ENCODE measurements at regions not wholly inside any gene's neighbourhood (a gene's known extent, or its start where the extent isn't known, plus 50 kb on each side); places are given as distances from the start of the nearest gene placed in this dataset.

DNA sequence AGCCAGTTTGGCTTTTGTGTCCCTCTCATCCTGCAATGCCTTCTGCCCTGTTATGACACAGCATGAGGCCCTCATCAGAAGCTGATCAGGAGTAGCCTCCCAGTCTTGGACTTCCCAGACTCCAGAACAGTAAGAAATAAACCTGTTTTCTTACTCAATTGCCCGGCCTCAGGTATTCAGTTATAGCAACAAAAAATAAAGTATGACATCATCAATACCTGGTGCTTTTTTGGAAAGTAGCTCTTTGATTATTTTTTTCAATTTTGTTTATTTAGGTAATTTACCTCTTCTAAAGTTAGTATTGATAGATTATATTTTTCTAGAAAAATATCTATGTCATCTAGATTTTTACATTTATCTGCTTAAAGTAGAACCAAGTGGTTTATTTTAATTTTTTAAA is 112.8 kb upstream of the CES5A start:
- Histone ChIP-seq H3K4me2 (ENCODE audit: low read length) (no peak overlapping the region), H3K9me3 (ENCODE audit: control insufficient read depth, insufficient read depth, low read length) (no peaks in the 10 kb centered on the region), H3K36me3 (ENCODE audit: control insufficient read depth, low read length) (no peaks in the 10 kb centered on the region), H3F3A (ENCODE audit: control insufficient read depth, insufficient read depth) (no peaks in the 10 kb centered on the region), H4K20me1 (ENCODE audit: control insufficient read depth, insufficient read depth, low read depth, low read length) (no peaks in the 10 kb centered on the region), H3K27ac (ENCODE audit: low read depth, low read length) (no peak overlapping the region), H3K4me1 (ENCODE audit: control insufficient read depth, low read length) (no peaks in the 10 kb centered on the region), H3K27me3 (ENCODE audit: control insufficient read depth, low read length) (no peaks in the 10 kb centered on the region), H3K79me2 (ENCODE audit: control insufficient read depth, low read length) (no peaks in the 10 kb centered on the region), H3K4me3 (ENCODE audit: low read length) (no peak overlapping the region), H3K9me2 (replicated peaks; ENCODE audit: control insufficient read depth, low read length) (no peaks in the 10 kb centered on the region)
- no peak for TF ChIP-seq EZH2phosphoT487 (IDR thresholded peaks at IDR 0.05; ENCODE audit: borderline replicate concordance, low read length)
- TF ChIP-seq CTCF (IDR thresholded peaks at IDR 0.05; ENCODE audit: low read depth, low read length, poor library complexity, severe bottlenecking): no peak

DNA sequence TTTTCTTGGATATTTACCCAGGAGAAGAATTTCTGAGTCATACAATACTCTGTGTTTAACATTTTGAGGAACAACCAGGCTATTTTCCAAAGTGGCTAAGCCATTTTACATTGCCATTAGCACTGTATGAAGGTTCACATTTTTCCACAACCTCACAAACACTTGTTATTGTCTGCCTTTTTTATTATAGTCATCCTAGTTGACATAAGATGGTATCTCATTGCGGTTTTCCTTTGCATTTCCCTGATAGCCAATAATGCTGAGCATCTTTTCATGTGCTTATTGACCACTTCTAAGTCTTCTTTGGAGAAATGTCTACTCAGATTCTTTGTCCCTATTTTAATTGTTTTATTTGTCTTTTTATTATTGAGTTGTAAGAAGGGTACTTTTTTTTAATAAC is 107.4 kb upstream of the CES5A start:
- Histone ChIP-seq H3K9me2 (replicated peaks; ENCODE audit: control insufficient read depth, low read length) (no peaks in the 10 kb centered on the region), H3F3A (ENCODE audit: control insufficient read depth, insufficient read depth) (no peaks in the 10 kb centered on the region), H3K4me1 (ENCODE audit: control insufficient read depth, low read length) (no peaks in the 10 kb centered on the region), H3K27ac (ENCODE audit: low read depth, low read length) (no peak overlapping the region), H3K4me3 (ENCODE audit: low read length) (no peak overlapping the region), H3K4me2 (ENCODE audit: low read length) (no peak overlapping the region), H4K20me1 (ENCODE audit: control insufficient read depth, insufficient read depth, low read depth, low read length) (no peaks in the 10 kb centered on the region), H3K9me3 (ENCODE audit: control insufficient read depth, insufficient read depth, low read length) (no peaks in the 10 kb centered on the region), H3K36me3 (ENCODE audit: control insufficient read depth, low read length) (no peaks in the 10 kb centered on the region), H3K79me2 (ENCODE audit: control insufficient read depth, low read length) (no peaks in the 10 kb centered on the region), H3K27me3 (ENCODE audit: control insufficient read depth, low read length) (no peaks in the 10 kb centered on the region)
- no peak for TF ChIP-seq EZH2phosphoT487 (IDR thresholded peaks at IDR 0.05; ENCODE audit: borderline replicate concordance, low read length)
- no peak for TF ChIP-seq CTCF (IDR thresholded peaks at IDR 0.05; ENCODE audit: low read depth, low read length, poor library complexity, severe bottlenecking)

GRCh38 chr16:55981557-55981956 is 106.4 kb upstream of the CES5A start:
- TF ChIP-seq EZH2phosphoT487 (IDR thresholded peaks at IDR 0.05; ENCODE audit: borderline replicate concordance, low read length): no peak
- H3K4me2 ChIP-seq (ENCODE audit: low read length): no peak overlapping the region
- H3K9me2 ChIP-seq (replicated peaks; ENCODE audit: control insufficient read depth, low read length): no peaks in the 10 kb centered on the region

GRCh38 chr16:55976815-55977214 is 101.6 kb upstream of the CES5A start:
- Histone ChIP-seq H3K4me1 (ENCODE audit: control insufficient read depth, low read length) (no peaks in the 10 kb centered on the region), H4K20me1 (ENCODE audit: control insufficient read depth, insufficient read depth, low read depth, low read length) (no peaks in the 10 kb centered on the region), H3K36me3 (ENCODE audit: control insufficient read depth, low read length) (no peaks in the 10 kb centered on the region), H3K4me2 (ENCODE audit: low read length) (no peak overlapping the region), H3K27me3 (ENCODE audit: control insufficient read depth, low read length) (0 out of 2 replicates have a peak, but pooled peaks cover 4% of the 10 kb centered on the region), H3K9me2 (replicated peaks; ENCODE audit: control insufficient read depth, low read length) (no peaks in the 10 kb centered on the region), H3K27ac (ENCODE audit: low read depth, low read length) (no peak overlapping the region), H3F3A (ENCODE audit: control insufficient read depth, insufficient read depth) (no peaks in the 10 kb centered on the region), H3K9me3 (ENCODE audit: control insufficient read depth, insufficient read depth, low read length) (no peaks in the 10 kb centered on the region), H3K79me2 (ENCODE audit: control insufficient read depth, low read length) (no peaks in the 10 kb centered on the region), H3K4me3 (ENCODE audit: low read length) (no peak overlapping the region)
- TF ChIP-seq EZH2phosphoT487 (IDR thresholded peaks at IDR 0.05; ENCODE audit: borderline replicate concordance, low read length): no peak
- TF ChIP-seq CTCF (IDR thresholded peaks at IDR 0.05; ENCODE audit: low read depth, low read length, poor library complexity, severe bottlenecking): no peak

More at GRCh38 chr16:55981557-55981956, 106.4 kb upstream of the CES5A start:
- Histone ChIP-seq H3K27ac (ENCODE audit: low read depth, low read length) (no peak overlapping the region), H3K36me3 (ENCODE audit: control insufficient read depth, low read length) (no peaks in the 10 kb centered on the region), H3K4me3 (ENCODE audit: low read length) (no peak overlapping the region), H3F3A (ENCODE audit: control insufficient read depth, insufficient read depth) (no peaks in the 10 kb centered on the region), H4K20me1 (ENCODE audit: control insufficient read depth, insufficient read depth, low read depth, low read length) (no peaks in the 10 kb centered on the region), H3K27me3 (ENCODE audit: control insufficient read depth, low read length) (no peaks in the 10 kb centered on the region), H3K4me1 (ENCODE audit: control insufficient read depth, low read length) (no peaks in the 10 kb centered on the region), H3K79me2 (ENCODE audit: control insufficient read depth, low read length) (no peaks in the 10 kb centered on the region), H3K9me3 (ENCODE audit: control insufficient read depth, insufficient read depth, low read length) (no peaks in the 10 kb centered on the region)
